GM18907 (cell line): ENCODE measurements at regions not wholly inside any gene's neighbourhood (a gene's known extent, or its start where the extent isn't known, plus 50 kb on each side); places are given as distances from the start of the nearest gene placed in this dataset.

ENCODE experiments used
- ATAC-seq: cut with Tn5 transposase; IDR thresholded peaks from one replicate; pipeline ENCODE4 v1.9.1; 2021; ENCODE audit warnings: mild to moderate bottlenecking, moderate library complexity; ENCODE audit not compliant: unreplicated experiment

DNA sequence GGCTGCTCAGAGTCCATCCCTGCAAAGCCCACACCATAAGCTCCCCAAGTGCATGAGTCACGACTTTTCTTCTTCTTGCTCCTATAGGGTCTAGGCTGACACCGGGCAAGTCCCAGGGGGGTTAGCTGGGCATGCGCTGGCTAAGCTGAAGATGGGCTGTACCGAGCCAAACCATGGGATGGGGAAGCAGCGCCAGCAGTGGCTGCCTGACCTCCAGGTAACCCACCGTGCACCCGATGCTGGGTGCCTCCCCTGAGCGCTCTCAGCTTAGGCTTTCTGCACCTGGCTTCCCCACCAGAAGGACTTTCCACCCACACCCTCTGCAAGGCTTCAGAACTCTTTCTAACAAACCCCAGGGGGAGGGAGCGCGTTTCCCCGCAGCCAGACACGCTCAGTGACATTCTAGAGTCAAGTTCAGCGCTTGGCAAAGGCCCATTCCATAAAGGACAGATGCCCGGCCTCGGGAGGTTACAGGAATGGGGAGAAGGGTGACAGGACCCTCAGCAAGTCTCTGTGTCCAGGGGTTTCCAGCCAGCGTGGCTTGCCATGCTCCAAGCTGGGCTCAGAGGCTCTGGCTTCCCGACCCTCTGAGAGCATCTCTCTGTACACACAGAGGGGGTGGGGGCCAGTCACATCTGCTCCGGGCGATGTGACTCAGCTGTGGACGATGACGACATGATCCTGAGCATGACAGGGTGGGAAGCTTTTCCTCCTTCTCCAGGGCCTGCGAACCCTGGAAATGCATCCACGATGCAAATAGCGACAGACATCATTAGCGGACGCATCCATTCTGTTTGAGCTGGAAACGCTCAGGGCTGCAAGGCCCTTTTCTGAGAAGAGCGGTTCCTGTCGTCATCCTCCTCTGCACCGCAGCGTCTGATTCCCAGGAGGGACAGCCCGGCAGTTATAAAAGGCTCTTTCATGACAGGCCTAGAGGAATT, 107.8 kb downstream of the SIK1 start:
- no peak for ATAC-seq

DNA sequence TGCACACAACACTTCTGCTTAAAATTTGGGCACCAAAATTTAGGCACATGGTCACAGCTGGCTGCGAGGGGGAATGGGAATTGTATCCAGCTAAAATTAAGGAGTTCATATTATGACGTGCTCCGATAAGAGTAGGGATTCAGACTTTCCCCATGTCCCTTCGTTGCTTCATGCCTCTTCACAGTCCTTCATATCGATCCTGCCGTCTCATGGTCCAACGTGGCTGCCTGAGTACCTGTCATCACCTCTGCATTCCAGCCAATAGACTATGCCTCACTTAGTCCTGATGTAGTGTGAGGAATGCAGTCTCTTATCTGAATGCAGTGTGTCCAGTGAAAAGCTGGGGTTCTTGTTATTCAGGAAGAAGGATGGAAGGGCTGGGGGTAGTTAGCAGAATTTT, 108.6 kb downstream of the SIK1 start:
- no peak for ATAC-seq

DNA sequence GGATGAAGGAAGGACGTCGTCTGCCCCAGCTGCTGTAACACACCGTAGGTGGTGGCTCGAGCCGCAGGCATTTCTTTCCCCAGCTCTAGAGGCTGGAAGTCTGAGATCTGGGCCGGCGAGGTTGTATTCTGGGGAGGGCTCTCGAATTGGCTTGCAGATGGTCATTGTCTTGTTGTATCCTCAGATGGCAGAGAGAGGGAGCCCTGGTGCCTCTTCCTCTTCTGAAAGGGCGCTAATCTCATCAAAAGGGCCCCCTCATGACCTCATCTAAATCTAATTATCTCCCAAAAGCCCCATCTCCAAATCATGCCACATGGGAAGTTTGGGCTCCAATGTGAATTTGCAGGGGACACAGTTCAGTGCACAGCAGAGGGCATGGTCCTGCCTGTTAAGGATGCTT, 109.0 kb downstream of the SIK1 start:
- no peak for ATAC-seq

DNA sequence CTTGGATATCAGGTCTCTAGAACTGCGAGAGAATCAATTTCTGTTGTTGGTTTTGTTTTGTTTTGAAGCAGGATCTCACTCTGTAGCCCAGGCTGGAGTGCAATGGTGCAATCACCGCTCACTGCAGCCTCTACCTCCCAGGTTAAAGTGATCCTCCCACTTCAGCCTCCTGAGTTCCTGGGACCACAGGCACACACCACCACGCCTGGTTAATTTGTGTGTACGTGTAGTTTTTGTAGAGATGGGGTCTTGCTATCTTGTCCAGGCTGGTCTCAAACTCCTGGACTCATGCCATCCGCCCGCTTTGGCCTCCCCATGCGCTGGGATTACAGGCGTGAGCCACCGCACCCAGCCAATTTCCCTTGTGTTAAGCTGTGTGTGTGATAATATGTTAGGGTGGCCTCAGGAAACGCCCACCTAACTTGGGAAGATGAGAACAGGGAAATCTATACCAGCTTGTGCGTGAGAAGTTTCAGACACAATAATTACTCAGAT, 109.6 kb downstream of the SIK1 start:
- ATAC-seq, result no peak

GRCh38 chr21:43316156-43316845, 110.6 kb downstream of the SIK1 start:
- ATAC-seq, result no peak

DNA sequence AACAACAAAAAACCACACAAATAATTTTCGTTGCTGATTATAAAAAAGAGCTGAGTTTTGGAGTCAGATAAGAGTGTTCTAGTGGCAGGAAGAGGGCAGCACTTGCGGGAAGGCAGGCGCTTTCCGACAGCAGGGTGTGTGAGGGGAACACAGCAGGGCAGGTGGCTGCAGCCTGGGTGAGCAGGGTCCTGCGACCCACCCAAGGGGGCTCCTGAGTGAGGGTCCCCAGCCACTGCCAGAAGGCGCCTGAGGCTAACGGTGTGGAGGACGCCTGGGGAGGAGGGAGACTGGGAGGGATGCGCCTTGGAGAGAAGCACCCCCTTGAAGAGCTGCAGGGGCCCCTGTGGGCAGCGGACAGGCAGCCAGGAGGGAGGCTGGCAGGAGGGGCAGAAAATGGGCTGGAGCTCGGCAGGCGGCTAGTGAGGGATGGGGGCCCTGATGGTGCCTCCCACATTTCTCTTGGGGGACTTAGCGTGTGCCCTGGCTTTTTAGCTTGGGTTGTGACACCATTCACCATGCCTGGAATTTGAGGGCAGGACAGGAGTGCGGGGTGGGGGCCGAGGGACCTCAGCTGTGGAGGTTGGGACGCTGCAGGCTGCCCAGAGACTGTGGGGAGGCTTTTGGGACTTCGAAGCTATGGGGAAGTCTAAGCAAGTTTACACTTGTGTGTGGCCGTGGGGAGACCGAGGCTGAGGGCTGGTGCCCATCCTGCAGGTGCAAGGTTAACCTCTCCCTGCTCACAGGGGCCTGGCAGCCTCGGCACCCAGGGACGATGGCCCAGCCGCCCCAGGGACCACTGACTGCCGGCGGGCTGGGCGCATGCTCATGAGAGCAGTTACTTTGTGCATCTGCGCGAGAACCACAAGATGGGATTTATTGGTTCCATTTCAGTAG, 111.4 kb downstream of the SIK1 start:
- no peak for ATAC-seq

GRCh38 chr21:43313939-43314405, 113.0 kb downstream of the SIK1 start:
- no peak for ATAC-seq

DNA sequence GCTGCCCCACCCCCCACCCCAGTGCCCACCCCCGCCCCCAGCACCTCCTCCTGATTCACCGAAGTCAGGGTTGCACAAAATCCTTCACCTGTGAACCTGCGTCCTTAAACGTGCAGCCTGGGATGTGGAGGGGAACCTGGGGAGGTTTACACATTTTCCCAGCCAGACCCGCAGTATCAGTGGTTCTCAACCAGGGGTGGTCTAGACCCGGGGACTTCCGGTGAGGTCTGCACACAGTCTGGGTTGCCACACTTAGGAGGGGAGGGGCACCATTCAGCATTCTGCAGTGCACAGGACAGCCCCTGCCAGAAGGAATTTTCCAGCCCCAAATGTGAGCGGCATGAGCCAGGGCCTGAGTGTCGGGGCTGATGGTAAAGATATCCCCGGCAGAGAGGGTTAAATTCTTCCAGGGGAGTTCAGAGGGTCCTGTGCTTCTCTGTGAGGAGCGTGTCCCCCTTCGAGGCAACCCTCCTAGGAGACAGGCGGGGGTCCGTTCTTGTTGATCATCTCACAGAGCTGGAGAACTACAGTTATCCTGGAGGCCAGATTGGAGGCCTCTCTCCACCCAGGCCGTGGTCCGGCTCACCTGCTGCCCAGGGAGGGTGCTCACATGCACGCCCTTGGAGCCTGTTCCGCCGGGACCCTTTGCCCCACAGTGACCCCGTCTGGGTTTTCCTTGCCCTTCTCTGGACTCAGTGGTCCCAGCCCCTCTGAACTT, 113.6 kb downstream of the SIK1 start:
- ATAC-seq, result no peak

GRCh38 chr21:43312751-43313169, 114.2 kb downstream of the SIK1 start:
- no peak for ATAC-seq

DNA sequence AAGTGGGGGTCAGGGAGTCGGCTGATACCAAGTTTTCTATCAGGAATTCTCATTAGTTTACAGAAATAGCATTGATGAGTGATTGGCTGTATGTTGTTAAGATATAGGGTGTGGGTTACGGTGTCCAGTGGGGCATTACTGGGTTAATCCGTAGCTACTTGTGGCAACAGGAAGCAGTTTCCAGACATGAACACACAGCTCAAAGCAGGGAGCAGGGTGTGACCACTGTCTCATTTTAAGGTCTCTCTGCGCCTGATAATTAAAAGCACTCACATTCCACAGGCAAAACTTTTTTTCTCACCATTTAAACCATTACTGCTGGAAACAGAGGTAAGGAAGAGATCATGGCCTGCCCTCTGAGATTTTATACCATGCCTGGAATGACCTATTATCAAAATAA, 114.9 kb downstream of the SIK1 start:
- ATAC-seq, result no peak

DNA sequence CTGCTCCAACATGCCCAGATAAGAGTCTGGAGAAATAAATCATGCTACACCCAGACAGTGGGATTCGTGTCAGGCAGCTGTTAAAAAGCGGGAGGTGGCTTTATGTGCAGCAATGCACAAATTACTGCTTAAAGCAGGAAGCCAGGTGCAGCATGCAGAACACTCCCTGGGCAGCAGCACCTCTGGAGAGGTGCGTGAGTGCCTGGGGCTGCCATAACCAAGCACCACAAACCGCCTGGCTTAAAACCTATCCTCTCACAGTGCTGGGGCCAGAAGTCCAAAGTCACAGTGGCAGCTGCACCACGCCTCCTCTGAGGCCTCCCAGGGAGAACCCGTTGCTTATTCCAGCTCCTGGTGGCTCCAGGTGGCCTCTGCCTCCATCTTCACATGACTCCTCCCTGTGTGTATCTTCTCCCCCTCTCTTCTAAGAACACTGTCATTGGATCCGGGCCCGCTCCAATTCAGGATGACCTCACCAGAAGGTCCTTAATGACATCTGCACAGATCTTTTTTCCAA, 115.6 kb downstream of the SIK1 start:
- ATAC-seq, result no peak

- no peak for ATAC-seq
Observed at GRCh38 chr21:43308815-43309283, 118.1 kb downstream of the SIK1 start.

DNA sequence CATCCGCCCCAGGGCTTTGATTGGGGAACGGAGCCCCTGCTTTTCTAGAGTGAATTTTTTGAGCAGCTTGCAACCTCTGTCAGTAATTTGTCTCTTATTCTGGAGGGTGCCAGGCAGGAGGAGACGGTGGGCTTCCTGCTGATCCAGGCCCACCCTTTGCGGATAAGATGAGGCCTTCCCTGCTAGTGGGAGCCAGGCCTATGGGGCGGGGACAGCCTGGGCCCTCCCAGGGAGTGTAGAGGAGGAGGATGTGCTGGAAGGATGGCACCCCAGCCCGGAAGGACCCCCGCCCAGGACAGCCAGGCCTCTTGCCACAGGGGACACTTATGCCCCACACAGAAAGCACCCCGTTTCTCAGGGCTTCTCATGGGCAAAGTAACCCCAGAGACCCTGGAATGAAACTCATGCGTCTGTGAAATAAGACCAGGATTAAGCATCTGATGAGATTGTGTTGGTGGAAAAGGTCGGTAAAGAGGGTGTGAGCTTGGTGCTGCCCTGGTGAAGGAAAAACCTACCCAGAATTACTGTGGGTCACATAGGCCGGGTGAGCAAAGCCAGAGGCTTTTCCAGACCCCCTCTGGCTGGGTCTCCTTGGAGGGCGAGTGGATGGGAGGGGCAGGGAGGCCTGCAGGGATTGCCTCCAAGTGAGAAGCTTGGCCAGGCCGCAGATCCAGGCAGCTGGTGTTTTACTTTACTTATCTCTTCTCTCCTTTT, 118.7 kb downstream of the SIK1 start:
- no peak for ATAC-seq

GRCh38 chr21:43307677-43308070, 119.3 kb downstream of the SIK1 start:
- ATAC-seq, result no peak

GRCh38 chr21:43306911-43307676, 119.8 kb downstream of the SIK1 start:
- peak; percentile 65 for ATAC-seq

GRCh38 chr21:43306391-43306790, 120.5 kb downstream of the SIK1 start:
- ATAC-seq, result no peak

GRCh38 chr21:43305811-43306311, 121.1 kb downstream of the SIK1 start:
- ATAC-seq, result no peak

DNA sequence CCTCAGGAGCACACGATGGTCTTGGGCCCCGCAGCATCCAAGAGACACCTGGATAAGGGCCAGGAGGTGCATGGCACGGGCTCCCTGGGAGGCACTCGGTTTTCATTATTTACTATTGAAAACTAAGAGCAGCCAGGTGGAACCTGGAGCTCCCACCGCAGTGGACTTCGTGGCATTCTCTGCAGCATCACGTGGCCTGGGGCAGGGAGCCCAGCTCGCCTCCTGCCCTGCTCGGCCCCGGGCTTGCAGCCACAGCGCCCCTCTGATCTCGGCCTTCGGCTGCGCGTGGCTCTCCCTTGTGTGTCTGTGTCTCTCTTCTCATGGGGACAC, 121.6 kb downstream of the SIK1 start:
- no peak for ATAC-seq
